C4-2B (cell line): ENCODE measurements at regions not wholly inside any gene's neighbourhood (a gene's known extent, or its start where the extent isn't known, plus 50 kb on each side); places are given as distances from the start of the nearest gene placed in this dataset.

ENCODE experiments used
- H3K27ac ChIP-seq: fragments of 450-650 bp; 2 replicates; pipeline ENCODE4 v1.5.1; 2017
- ZFX ChIP-seq: fragments of 450-650 bp; IDR thresholded peaks from 2 replicates; pipeline ENCODE4 v1.6.1; 2017
- TF ChIP-seq, protein P1 (sequence below): fragments of 450-650 bp; conservative IDR thresholded peaks from 2 replicates; pipeline ENCODE4 v1.5.1; 2017; ENCODE audit warnings: mild to moderate bottlenecking

DNA sequence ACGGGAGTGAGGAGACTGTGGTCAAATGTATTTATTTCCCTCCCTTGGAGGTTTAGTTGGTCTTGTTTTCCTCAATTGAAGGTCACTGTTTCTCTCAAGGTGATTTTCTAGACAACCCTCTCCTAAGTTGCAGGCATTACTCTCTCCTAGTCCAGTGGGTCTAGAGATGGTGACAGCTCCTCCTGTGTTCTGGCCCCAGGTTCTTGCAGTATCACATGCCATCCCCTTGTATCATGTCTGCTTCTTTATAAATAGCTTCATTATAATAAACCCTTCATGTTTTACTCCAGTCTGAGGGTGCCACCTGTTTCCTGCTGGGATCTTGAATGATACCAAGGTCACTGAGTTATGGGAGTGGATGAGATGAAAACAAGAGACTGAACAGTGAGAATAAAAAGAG, 208.0 kb upstream of the KCNN2 start:
- TF ChIP-seq, protein P1, sequence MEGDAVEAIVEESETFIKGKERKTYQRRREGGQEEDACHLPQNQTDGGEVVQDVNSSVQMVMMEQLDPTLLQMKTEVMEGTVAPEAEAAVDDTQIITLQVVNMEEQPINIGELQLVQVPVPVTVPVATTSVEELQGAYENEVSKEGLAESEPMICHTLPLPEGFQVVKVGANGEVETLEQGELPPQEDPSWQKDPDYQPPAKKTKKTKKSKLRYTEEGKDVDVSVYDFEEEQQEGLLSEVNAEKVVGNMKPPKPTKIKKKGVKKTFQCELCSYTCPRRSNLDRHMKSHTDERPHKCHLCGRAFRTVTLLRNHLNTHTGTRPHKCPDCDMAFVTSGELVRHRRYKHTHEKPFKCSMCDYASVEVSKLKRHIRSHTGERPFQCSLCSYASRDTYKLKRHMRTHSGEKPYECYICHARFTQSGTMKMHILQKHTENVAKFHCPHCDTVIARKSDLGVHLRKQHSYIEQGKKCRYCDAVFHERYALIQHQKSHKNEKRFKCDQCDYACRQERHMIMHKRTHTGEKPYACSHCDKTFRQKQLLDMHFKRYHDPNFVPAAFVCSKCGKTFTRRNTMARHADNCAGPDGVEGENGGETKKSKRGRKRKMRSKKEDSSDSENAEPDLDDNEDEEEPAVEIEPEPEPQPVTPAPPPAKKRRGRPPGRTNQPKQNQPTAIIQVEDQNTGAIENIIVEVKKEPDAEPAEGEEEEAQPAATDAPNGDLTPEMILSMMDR = no peak
- TF ChIP-seq ZFX = no peak
- H3K27ac ChIP-seq = no peak overlapping the region

GRCh38 chr5:114166081-114166480, 195.8 kb upstream of the KCNN2 start:
- H3K27ac ChIP-seq = no peak overlapping the region
- TF ChIP-seq, protein P1 = no peak
- no peak for TF ChIP-seq ZFX

DNA sequence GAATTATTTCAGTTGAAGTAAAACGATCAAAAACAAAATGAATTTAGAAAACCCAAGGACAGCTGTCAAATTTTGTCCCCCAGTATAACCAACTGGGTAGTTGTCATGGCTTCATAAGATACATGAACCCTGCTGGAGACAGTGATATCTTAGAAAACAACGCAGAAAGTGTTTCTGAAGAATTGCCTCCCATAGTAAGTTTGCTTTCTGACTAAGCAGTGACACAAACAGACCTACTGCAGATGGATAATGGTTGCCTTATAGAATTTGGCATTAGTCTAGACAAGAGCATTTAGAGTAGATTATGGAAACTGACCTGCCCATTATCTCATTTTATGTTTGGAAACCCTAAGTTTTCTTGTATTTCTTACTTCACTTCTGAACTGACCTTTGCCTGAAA, 187.7 kb upstream of the KCNN2 start:
- H3K27ac ChIP-seq = no peak overlapping the region
- no peak for TF ChIP-seq ZFX
- TF ChIP-seq, protein P1 = no peak

GRCh38 chr5:114174837-114175236, 187.0 kb upstream of the KCNN2 start:
- TF ChIP-seq ZFX = no peak
- TF ChIP-seq, protein P1 = no peak
- no peak overlapping the region for H3K27ac ChIP-seq

- no peak overlapping the region for H3K27ac ChIP-seq
- TF ChIP-seq ZFX = no peak
- TF ChIP-seq, protein P1 = no peak
Observed at GRCh38 chr5:114176356-114176755, 185.5 kb upstream of the KCNN2 start.

DNA sequence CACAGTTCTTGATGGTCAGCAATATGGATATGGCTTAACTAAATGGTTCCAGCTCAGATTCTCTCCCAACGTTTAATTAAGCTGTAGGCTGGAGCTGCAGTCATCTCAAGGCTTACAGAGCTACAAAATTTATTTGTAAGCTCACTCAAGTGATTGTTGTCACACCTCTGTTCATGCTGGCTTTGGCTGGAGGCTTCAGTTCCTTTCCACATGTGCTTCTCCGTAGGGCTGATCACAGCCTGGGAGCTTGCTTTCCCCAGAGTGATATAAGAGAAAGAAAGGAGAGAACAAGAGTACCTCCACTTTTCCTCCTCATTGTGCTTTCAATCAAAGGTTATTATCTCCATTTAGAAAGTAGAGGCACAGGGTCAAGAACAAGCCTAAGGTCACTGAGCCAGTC, 182.7 kb upstream of the KCNN2 start:
- H3K27ac ChIP-seq = no peak overlapping the region

GRCh38 chr5:114184006-114184405, 177.9 kb upstream of the KCNN2 start:
- TF ChIP-seq, protein P1 = no peak
- TF ChIP-seq ZFX = no peak
- H3K27ac ChIP-seq = no peak overlapping the region

More for the DNA sequence above, 182.7 kb upstream of the KCNN2 start:
- TF ChIP-seq, protein P1 = no peak
- no peak for TF ChIP-seq ZFX
